NOMO-1 treated with DMSO at 0.1 percent for 48 hours (cell line): ENCODE measurements at regions not wholly inside any gene's neighbourhood (a gene's known extent, or its start where the extent isn't known, plus 50 kb on each side); places are given as distances from the start of the nearest gene placed in this dataset.

Experiments used
- DNase-seq: peaks from one replicate; lab custom pipeline; 2025; ENCODE audit not compliant: unreplicated experiment; lab: John Stamatoyannopoulos, UW

DNA sequence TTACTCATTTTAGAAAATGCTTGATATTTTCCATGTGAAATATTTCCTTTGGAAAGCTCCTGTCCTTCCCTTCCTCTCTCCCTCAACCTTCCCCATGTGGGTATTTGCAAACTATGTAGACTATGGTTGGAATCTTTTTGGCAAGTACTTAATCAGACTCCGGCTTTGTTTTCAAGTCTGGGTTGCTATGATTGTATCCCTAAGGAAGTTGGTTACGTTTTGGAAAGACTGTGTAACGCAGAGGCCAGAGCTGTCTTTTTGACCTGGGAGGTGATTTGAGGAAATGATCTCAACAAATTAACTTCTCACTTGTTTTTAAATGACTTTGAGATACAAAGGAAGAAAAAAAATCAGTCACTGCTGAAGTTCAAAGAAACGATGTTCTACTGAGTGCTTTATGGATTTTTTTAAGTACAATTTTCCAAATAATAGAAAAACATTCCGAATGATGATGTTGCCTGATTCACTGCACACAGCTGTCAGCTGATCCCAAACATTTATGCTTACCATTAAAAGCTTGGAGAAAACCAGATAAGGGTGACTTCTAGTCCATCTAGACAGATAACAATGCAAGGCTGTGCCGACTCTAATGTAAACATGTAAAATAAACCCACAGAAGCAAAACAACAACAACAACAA lies 145.5 kb upstream of the CELF2 start:
- DNase-seq, result no peak

DNA sequence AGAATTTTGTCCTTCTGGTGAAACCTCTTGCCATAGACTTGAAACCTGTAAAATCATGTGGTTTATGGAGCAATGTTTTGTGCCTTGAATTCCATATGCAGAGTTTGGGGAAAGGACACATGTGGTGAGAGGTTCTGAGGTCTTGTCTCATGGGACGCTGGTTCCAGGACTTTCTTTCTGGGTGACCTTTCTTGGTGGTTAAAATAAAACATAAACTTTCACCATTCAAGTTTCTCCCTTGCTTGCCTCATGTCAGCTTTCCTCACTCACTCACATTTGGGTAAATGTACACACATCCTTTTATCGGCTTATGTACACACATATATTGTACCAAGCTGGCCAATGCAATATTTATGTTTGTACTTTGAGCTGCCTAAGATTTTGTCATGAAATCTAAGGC lies 144.9 kb upstream of the CELF2 start:
- DNase-seq, result no peak

DNA sequence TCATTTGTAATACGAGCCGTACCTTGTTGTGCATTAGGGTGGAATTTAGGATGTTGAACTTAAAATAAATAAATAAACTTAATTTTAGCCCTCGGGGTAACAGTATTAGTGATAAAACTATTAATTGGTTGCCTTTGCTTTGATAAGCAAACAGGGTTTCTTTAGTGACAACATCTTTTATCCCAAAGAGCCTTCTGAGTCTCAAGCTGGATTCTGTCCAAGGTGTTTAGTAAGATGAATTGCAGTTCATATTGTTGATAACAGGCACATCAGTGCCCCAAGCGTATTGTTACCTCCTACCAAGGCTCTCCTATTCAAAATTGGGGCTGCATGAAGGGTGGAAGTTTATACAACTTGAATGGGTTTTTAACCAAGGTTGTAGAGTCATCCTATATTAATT lies 144.4 kb upstream of the CELF2 start:
- no peak for DNase-seq

DNA sequence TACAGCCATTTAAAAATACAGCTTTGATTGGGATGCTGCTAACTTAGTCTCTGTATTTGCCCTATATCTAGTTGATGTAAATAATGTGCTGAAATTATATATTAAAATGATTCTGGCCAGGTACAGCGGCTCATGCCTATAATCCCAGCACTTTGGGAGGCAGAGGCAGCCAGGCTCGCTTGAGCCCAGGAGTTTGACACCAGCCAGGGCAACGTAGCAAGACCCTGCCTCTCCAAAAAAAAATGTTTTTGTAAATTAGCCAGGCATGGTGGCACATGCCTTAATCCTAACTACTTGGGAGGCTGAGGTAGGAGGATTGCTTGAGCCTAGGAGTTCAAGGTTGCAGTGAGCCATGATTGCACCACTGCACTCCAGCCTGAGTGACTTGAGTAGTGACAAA lies 143.8 kb upstream of the CELF2 start:
- DNase-seq, result no peak

DNA sequence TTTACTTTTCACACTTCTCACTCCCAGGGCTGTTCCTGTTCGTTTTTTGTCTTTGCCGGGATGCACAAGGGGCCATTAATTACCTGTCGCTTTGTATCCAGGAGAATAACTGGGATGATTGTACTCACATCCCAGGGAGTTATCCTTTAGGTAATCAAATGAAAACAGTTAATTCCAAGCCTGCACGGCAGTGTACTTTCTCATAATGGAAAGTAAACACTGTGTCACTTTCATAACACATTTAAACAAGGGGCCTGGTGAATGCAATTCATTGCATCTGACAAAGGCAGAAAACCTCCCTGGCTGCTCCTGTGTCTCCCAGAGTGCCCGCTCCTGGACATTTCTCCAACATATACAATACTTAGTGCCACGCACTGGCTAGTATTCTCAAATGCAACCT lies 138.7 kb upstream of the CELF2 start:
- DNase-seq, result no peak

DNA sequence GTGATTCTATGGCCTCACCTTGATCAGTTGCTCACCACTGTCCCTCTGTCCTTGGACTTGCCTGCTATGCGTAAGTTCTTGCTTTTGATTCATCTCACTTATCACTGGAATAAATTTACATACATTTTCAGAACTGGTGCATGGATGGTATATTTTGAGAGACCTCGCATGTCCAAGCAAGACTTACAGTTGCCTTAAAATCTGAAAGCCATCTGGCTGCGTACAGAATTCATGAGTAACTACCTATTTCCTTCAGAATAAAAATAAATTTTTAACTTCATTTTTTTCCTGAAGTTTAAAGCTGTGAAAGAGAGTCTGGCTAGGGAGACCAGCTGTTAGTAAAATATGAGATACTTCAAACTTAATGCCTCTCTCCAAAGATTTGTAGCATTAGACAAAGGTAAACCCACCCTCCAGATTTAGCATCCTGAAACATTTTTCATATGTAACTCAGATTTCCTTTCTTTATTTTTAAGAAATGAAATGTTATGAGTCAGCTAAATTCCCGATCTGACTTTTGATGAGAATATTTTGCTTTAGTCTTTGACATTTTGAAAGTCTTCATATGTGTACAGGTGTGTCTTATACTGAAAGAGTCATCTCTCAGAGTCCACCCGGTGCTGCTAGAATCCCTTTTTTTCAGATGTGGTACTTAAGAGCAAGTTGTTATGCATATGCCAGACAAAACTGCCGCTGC lies 136.4 kb upstream of the CELF2 start:
- DNase-seq, result no peak

DNA sequence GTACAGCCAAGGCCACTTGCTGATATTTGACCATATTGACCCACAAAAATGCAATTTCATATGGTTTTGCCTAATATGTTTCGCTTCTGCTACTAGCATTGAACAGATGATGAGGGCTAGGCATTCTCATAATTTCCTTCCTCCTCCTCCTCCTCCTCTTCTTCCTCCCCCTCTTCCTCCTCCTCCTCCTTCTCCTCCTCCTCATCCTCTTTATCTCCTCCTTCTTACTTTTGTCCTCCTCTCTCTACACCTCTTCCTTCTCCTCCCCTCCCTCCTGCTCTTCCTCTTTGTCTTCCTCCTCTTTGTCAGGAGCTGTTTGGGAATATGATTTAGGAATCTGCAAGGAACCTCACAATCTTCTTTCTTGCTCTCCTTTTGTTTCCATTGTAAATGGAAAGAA lies 133.9 kb upstream of the CELF2 start:
- DNase-seq, result no peak

DNA sequence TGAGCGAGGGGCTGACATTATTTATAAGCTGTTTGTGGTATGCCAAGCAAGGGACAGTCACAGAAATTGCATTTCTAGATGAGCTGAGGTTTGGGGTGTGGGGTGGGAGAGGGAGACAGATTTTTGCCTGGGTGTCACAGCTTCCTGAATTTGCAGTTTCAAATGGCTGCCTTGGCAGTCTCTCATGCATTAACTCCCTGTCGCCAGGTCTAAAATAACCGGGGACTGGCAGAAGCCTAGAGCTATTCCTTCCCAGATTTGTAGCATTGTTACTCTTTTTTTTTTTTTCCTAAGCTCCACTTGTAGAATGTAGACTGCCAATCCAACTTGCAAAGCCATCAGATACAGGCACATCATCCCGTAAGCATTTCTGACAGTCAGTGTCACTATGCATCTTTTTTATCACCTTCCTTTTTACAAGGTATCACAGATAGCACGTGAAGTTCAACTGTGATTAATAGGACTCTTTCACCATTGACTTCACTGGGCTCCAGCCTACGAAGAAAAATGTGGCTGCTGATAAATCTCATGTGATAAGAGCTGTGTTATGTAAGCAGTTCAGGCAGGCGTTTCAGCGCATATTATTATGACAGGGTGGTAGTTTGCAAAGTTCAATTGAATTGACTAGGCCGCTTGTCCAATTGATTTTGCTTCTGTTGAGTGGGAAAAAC lies 130.7 kb upstream of the CELF2 start:
- no peak for DNase-seq

DNA sequence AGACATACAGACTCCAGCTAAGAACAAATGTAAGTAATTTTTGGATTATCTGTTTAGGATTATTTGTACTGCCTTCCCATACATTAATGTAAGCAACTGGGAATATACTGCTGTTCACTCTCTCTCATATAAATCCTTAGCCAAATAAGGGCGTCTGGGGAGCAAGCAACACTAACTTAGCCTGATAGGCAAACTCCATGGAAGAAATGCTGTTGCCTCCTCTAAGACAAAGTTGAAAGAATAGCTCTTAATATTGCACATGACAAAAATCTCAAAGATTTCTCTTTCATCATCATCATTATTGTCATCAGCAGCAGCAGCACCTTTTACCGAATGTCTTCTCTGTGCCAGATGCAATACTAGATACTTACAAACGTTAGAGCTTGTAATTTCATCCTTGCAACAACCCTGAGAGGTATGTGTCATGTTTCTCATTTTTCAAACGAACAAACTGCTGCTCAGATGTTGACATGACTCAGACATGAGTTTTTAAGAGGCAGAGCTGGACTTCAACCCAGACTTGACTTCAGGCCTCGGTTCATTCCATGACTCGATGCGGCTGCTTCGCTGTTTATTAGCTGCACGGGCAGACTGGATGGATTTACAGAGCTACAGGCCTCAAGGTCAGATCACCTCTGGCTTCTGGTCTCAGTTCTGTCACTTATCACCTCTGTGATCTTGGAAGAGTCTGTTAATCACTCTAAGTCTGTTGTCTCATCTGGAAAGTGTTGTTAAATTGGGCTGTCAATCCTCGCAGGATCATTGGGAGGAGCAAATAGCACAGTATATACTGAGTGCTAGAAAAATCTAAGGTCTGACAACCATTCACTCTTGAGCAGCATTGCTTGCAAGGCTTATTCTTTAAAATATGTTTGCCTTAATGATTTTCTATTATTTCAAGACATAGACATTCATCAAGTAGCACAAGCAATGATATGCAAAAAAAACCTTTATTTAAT lies 126.3 kb upstream of the CELF2 start:
- peak; percentile 48 for DNase-seq

DNA sequence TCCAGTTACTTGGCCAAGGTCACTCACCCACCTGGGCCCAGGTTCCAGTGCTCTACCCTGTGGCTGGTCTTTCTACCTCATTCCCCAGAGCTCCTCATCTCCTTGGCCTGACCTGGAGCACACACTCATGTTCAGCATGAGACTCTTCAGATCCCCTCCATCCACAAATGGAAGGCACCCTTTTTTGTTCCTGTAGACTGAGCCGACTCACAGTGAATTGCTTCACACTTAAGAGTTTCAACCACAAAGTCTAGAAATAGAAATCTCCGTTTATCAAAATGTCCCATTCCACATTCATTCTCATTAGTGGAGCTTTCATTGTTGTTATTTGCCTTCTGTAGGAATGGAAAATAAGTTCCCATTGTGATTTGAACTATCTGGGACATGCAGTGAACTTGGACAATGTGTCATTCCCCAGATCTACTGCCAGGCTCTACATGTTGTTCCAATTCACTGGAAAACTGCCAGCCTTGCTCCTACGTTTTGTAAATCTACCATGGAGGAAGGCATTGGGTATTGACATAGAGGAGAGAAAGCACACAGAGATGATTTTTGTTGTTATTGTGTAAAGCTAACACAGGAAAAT lies 125.3 kb upstream of the CELF2 start:
- DNase-seq, result peak; percentile 56

DNA sequence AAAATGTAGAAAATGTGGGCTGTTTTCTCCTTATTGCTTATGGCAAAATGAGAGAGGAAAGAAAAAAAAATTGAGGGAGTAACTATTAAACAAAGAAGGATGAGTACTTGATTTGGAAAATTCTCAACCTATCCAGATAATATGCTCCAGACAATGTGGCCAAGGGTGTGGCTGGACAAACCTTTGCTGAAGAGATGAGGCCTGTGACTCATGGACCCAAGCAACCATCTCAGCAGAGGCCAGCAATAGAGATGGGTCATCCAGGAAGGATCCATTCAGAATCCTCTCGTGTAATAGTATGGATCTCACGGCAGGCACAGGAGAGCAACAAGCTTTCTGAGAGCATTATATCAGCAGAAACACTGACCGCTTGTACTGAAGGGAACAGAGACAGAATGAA lies 120.3 kb upstream of the CELF2 start:
- no peak for DNase-seq

DNA sequence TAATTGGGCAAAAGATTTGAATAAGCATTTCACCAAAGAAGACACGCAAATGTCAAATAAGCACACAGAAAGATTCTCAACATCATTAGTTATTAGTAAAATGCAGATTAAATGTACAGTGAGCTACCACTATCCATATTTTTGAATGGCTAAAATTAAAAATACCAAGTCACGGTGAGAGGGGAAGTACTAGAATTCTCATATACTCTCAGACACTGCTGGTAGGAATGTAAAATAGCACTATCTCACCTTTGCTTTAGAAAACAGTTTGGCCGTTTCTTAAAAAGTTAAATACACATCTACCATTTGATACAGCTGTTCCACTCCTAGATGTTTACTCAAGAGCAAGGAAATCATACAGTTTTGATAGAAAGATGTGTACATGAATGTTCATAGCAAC lies 115.8 kb upstream of the CELF2 start:
- DNase-seq, result peak; percentile 58

DNA sequence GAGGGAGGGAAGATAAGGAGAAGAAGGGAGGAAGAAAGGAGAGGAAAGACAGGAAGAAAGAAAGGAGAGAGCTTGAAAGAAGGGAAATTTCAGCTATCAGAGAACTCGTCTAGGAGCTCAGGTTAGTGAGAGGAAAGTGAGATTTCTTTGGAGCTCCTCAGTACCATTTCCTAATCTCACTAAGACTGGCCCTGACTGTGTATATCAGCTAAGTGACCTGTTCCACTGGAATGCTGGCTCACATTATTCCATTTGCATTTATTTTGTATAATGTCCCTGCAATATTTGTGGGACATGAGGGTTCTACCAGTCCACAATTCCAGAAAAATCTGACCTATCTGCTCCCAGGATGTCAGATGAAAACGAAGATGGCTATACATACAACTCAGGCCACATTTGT lies 114.7 kb upstream of the CELF2 start:
- DNase-seq, result no peak

DNA sequence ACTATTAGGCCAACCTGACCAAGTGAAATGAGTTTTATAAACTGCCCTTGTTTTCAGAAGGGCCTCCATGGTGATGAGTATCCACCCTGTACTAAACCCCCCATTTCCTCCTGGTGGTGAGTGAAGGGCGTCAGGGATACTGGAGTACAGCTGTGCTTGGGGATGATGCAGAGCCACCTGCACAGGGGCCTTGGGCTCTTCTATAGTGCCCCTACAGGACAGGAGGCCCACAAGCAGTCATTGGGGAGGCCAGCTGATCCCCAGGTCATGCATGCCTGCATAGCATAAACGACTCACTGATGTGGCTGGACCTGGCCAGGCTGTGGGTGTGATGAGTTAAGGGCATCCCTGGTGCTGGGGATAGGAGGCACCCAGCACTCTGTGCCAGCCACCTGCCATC lies 114.1 kb upstream of the CELF2 start:
- no peak for DNase-seq

DNA sequence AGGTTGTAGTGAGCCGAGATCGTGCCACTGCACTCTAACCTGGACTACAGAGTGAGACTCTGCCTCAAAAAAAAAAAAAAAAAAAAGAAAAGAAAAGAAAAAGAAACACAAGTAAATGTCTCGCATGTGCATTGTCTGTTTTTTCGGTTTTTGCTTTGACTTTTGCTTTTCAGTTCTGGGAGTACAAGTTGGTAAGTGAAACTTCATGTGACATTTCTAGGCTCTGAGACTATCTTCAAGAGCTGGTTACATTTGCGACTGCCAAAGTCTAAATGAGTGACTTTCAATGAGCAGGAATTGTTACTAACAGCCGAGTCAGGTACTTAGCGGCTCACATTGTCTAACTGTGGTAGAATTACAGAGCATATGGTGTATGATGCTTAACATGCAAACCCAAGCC lies 107.0 kb upstream of the CELF2 start:
- DNase-seq, result no peak

DNA sequence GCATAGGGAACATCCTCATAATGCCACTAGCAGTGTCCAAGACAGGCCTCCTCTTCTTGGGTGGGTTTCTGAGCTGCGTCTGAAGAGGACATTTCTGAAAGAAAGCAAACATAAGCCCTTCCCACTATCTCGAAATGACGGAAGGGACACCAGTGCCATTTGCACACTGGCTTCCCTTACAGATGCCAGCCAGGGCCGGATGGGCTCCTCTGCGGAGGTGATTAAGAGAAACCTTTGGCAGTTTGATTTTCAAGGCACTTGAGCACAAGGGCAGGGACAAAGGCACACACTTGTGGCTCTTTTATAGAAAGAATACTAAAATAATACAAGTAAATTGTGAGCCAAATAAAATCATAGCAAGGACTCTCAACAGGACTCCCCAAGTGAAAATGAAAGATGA lies 106.6 kb upstream of the CELF2 start:
- no peak for DNase-seq

DNA sequence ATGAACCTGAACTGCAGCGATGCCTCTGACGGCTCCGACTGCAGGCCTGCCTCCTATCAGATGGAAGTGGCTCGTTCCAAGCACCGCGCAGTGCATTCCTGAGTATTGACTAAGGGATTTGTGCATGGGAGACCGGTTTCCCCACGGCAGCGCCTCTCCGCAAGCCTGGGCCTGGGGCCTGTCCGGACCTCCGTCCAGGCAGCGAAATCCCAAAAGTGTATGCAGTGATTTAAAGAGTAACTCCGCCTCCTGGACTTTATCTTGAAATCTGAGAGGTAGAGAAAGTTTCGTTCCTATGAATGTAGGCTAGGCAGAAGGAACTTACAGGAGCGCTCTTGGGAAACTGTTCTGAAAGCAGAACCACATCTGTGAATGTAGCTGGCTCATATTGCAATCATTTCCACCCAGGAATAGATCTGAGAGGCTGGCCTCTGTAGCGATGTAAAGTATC lies 106.2 kb upstream of the CELF2 start:
- DNase-seq, result peak; percentile 83

DNA sequence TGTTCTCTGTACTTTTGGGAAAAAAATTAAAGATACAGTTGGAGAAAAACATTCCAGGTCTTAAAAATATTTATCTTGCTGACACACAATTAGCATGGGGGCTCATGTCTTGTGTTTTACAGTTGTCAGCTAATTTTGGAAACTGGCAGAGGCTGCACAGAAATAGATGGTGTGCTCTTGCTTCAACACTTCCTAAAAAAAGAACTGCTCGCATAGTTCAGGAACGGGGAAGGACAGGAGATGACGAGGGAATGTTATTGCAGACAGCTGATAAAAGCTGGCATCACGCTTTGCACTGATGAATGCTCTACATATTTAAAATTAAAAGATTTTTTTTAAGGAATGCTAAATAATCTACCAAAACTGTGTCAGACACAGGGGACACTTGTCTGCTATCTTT lies 103.5 kb upstream of the CELF2 start:
- DNase-seq, result no peak

DNA sequence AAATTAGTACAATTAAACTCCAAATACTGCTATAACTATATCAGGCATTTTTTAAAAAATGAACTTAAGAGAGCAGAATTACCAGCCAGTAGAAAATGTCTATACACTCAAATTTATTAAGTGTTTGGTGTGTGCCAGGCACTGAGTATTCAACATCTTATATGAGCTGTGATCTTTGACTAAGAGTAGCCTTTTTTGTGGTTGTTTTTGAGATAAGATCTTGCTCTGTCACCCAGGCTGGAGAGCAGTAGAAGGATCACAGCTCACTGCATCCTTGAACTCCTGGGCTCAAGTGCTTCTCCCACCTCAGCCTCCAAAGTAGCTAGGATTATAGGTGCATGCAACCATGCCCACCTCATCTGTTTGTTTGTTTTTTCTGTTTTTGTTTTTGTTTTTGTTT lies 102.5 kb upstream of the CELF2 start:
- no peak for DNase-seq

DNA sequence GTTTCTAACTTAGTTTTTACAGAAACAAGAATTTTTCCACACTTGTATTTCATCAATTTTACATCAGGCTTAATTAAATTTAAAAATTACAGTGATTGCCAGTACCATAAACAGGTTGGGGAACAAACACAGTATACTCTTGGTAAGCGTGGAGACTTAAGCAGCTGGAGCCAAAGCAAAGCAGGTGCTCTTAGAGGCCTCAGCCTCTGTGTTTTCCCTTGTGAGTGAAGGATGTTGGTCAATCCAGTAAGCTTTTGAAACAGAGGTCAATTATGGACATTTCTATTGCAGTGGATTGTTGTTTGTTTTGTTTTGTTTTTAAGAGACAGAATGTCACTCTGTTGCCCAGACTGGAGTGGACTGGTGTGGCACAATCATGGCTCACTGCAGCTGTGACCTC lies 100.6 kb upstream of the CELF2 start:
- no peak for DNase-seq

DNA sequence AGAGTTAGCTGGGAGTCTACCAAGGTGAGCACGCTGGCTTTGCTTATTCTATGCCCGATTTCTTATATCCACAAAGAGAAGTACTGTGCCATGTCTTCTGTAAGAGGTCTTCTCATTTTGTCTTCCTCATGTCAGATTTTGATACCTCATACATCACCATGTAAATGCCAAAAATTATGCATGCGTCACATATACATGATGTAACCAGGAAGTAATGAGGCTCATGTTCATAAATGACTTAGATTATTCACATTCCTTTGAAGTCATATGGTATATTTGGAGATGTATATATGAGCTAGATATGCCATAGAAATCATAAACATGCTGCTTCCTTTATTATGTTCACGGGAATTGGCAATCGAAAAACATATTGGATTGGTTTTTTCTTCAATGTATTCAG lies 97.7 kb upstream of the CELF2 start:
- DNase-seq, result no peak
